Caki2 (cell line): ENCODE measurements at regions not wholly inside any gene's neighbourhood (a gene's known extent, or its start where the extent isn't known, plus 50 kb on each side); places are given as distances from the start of the nearest gene placed in this dataset.
"Not testable (repeated sequence)": the region's sequence is repeated elsewhere in the genome, so short reads cannot be mapped to it uniquely, and the experiment has no call there.

ENCODE experiments used
- DNase-seq: peaks from one replicate; pipeline ENCODE4 v3.0.0-alpha.2; 2015; ENCODE audit warnings: low read depth
- in situ Hi-C: cut with HindIII; loops from 2 replicates; pipeline ENCODE4 v1.10.0; 2016; ENCODE audit warnings: low sequenced_read_pairs, low pct_unique_long_range_greater_than_20kb, mixed read lengths

GRCh38 chr22:33149611-33150010 is 91.4 kb upstream of the SYN3 start:
- in situ Hi-C loops = no loop called here
- DNase-seq = no peak

DNA sequence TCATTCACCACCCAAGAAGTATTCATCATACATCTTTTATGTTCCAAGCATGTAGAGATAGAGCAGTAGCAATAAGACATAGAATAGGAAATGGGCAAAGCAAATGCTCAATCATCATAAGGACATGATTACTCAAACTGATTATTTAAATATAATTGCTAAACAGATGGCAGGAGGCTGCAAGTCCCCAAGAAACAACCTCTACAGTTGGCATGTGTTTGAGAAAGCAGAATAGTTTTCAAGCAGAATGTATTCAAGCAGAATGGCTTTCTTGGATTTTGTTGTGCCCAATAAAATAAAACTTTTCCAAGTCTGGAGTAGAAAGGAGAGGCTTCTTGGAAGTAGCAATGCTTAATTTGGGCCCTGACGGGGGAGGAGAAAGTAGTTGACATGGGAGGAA is 86.5 kb upstream of the SYN3 start:
- in situ Hi-C loops = no loop called here
- no peak for DNase-seq

- in situ Hi-C loops = no loop called here
- no peak for DNase-seq
Measured at GRCh38 chr22:33142282-33143055, 84.3 kb upstream of the SYN3 start.

- DNase-seq = no peak
- in situ Hi-C loops = no loop called here
Measured at GRCh38 chr22:33139937-33140336, 81.8 kb upstream of the SYN3 start.

DNA sequence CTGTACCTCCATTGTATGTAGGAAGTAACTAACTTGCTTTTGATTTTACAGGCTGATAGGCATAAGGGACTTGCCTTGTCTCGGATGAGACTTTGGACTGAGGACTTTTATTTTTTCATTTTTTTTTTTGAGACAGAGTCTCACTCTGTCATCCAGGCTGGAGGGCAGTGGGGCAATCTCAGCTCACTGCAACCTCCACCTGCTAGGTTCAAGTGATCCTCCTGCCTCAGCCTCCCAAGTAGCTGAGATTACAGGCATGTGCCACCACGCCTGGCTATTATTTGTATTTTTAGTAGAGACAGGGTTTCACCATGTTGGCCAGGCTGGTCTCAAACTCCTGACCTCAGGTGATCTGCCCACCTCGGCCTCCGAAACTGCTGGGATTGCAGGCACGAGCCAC is 80.2 kb upstream of the SYN3 start:
- DNase-seq, in situ Hi-C loops: not testable (repeated sequence)

DNA sequence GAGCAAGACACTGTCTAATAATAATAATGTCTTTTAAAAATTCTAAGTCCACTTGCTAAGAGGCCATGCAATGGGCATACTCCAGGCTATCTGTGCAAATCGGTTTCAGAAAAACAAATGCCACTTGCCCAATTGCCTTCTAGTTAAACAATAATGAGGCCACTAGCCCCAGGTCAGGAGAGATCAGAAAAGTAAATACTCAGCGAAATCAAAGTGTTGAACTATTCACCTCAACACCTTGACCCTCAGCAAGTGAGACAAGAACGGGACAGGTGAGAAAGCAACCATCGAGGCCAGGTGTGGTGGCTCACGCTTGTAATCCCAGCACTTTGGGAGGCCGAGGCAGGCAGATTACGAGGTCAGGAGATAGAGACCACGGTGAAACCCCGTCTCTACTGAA is 72.3 kb upstream of the SYN3 start:
- in situ Hi-C loops = no loop called here
- no peak for DNase-seq

DNA sequence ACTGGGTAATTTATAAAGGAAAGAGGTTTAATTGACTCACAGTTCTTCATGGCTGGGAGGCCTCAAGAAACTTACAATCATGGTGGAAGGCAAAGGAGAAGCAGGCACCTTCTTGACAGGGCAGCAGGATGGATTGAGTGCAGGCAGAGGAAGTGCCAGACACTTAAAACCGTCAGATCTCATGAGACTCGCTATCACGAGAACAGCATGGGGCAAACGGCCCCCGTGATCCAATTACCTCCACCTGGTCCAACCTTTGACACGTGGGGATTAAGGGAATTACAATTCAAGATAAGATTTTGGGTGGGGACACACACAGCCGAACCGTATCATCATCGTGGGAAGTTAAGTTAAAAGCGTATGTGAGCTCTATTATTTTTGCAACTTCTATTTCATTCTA is 71.4 kb upstream of the SYN3 start:
- DNase-seq = no peak
- in situ Hi-C loops = no loop called here

GRCh38 chr22:33126881-33127280 is 68.7 kb upstream of the SYN3 start:
- DNase-seq = no peak
- in situ Hi-C loops = no loop called here

GRCh38 chr22:33124471-33124870 is 66.3 kb upstream of the SYN3 start:
- in situ Hi-C loops = no loop called here
- DNase-seq = no peak

GRCh38 chr22:33122439-33122838 is 64.3 kb upstream of the SYN3 start:
- DNase-seq, in situ Hi-C loops: not testable (repeated sequence)

- in situ Hi-C loops = no loop called here
- DNase-seq = no peak
Measured at GRCh38 chr22:33119044-33119443, 60.9 kb upstream of the SYN3 start.

- in situ Hi-C loops = no loop called here
- DNase-seq = no peak
Measured at GRCh38 chr22:33117821-33118220, 59.6 kb upstream of the SYN3 start.

GRCh38 chr22:33116841-33117547 is 58.8 kb upstream of the SYN3 start:
- in situ Hi-C loops = no loop called here
- no peak for DNase-seq

- in situ Hi-C loops = no loop called here
- DNase-seq = no peak
Measured at GRCh38 chr22:33114565-33114964, 56.4 kb upstream of the SYN3 start.

DNA sequence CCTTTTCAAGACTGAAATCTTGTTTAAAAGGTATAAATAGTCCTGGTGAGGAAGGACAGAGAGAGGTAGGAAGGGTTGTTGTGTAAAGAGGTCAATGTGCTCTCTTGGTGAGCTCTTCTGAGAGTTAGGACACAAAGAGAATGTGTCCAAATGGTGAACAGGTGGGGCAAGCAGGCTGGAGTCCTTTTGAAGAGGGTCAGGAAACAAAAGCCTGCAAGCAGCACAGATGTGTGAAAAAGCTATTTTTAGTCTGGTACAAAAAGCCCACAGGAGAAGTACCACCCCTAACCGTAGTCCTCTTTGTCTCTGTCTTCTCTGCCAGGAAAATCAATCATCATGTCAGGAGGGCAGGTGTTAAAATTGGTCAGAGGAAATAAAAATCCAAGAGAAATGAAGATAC is 54.4 kb upstream of the SYN3 start:
- DNase-seq = no peak
- in situ Hi-C loops = no loop called here

- in situ Hi-C loops = no loop called here
- no peak for DNase-seq
Measured at GRCh38 chr22:33111491-33111890, 53.3 kb upstream of the SYN3 start.

DNA sequence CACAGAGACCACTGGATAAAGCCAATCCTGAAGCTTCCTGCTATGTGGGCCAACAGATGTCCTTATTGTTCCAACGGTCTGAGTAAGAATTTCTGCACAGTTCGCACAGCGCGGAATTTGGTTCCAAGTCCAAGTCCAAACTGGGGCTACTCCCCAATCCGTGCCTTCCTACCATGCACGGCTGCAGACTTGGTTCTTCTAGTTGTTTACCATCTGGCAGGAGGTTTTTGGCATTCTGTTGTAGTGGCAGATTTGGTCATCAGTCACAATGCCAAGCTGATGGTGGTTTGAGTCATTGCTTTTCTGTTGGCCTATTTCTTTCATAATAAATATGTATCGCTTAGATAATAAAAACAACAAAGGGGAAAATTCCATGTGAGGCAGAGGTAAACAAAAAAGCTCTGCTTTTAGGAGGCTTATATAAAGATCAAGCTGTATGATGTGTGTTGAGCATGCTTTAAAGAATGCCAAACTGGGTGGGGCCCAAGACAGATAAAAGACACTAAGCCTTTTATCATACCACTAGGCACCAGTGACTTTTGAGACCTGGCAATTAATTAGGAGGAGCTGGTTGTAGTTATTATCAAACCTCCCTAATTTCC is 52.5 kb upstream of the SYN3 start:
- DNase-seq = no peak
- in situ Hi-C loops = no loop called here

DNA sequence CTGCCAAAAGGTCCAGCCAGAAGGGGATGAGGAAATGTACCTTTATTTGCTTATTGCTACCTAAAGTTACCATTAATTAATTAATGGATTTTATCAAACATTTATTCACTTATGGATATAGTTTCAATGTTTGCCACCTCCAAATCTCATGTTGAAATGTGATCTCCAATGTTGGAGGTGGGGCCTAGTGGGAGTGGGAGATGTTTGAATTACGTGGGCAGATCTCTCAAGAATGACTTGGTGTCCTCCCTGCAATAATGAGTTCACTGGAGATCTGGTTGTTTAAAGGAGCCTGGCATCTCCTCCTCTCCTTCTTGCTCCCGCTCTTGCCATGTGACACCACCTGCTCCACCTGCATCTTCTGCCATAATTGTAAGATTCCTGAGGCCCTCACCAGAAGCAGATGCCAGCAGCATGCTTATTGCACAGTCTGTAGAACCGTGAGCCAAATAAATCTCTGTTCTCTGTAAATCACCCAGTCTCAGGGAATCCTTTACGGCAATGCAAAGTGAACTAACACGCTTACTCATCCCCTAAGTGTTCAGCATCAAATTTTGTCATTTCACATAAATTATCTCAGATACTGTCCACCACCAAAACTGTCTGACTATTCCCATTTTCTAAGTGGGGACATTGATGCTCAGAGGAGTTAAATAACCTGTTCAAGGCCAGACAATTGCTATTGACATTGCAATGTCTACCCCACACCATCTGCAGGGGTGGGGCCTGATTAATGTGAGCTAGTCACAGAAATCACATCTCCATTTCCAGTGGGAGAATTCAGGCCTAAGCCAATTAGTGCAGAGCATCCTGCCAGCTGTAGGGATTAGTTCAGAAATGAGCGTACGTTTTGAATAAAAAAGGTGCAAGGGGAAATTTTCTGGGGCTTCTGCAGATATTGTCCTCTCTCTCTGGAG is 51.6 kb upstream of the SYN3 start:
- no peak for DNase-seq

GRCh38 chr22:33108037-33108436 is 49.9 kb upstream of the SYN3 start:
- DNase-seq = no peak
- in situ Hi-C loops = no loop called here

More for the DNA sequence above, 51.6 kb upstream of the SYN3 start:
- in situ Hi-C loops = no loop called here
